NCI-H524 (cell line): ENCODE measurements at regions not wholly inside any gene's neighbourhood (a gene's known extent, or its start where the extent isn't known, plus 50 kb on each side); places are given as distances from the start of the nearest gene placed in this dataset.

Experiments
- DNase-seq, 2 experiments: peaks; one replicate each; lab custom pipeline; 2025; lab: John Stamatoyannopoulos, UW

GRCh38 chrX:39802354-39802753 lies 295.4 kb downstream of the BCOR start:
- no peak for DNase-seq

DNA sequence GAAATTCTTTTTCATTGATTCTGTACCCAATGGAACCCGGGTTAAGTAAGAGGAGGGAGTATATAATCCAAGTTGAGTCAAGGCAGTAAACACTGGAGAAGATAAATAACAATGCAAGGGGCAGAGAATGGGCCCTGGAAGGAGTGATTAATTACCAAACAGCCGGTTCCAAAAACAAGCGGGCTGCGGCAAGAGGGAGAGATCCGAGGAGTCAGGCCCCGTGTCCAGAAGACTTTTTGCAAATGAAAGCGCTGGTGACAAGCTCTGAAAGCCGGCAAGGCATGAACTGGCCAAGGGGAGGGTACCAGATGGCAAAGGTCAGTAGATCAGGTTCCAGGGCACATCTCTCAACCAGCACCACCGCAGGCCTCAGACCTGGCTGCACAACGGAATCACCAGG lies 294.9 kb downstream of the BCOR start:
- DNase-seq, result no peak

GRCh38 chrX:39805022-39805421 lies 292.7 kb downstream of the BCOR start:
- no peak for DNase-seq

- DNase-seq, result no peak
These were observed 291.9 kb downstream of the BCOR start for GRCh38 chrX:39805825-39806224.

DNA sequence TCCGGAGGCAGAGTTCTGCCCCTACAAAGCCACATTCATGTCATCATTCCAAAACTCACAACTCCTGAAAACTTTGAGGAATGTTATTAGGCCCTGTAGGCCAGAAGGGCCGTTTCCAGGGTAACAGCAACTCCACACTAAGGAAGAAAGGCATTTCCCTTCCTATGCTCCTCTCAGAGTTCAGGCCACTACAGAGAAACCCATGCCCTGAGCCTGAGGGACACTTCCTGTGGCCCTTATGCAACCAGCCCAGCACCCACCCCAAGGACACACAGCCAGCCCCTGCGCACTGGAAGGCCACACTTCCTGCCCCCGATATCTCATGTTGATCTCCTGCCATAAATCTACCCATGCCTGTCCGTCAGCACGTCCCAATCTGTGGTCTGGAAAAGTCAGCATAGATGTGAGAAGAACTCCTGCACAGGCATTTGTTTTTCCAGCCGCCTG lies 289.3 kb downstream of the BCOR start:
- no peak for DNase-seq

DNA sequence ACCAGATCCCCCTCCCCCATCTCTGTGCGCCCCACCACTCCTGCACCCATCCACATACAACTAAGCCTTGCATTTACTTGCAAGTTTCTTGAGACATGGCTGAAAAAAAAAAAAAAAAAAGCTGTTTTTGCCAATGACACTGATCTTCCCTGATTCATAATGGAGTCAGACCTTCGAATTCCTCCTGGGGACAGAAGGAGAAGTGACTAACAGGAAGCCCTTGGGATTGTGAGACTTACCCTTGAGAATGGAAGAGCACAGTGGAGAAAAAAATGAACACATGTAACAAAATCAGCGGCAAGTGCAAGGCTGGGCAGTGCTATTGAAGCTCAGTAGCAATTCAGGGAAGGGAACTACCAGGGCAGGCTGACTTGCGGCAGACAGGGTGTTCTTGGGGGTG lies 288.4 kb downstream of the BCOR start:
- no peak for DNase-seq

DNA sequence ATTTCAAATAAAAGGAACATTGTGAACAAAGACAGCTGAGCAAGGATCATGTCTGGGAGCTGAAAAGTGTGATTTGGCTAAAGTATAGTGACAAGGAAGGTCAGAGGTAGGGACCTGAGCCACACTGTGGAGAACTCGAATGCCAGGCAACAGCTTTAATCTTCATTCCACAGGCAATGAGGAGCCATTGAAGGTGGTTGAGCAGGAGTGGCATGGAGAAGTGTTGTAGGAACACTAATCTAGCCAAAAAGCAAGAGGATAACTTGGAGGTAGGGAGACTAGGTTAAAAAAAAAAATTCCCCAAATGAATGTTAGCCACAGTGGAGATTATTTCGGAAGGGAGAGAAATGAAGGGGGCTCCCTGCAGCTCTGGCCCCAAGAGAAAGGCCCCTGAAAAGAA lies 286.9 kb downstream of the BCOR start:
- no peak for DNase-seq

DNA sequence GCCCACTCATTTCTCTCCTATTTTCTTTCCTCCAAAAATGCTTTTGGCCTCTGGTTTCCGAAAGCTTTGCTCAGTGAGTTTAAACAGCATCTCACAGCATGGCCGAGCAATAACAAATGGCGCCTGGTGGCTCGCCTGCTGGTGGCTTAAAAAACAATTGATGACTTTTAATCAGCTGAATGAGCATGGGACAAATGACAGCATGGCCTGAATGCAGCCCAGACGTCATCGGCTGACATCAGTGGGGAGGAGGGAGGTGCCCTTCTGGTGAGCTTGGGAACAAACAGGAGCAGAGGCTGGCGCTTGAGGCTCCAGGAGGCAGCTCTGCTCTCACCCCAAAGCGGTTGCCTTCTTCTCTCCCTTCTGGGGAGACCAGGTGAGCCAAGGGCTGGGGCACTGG lies 286.4 kb downstream of the BCOR start:
- peak in 1 of 2 experiments; percentile 21 for DNase-seq

- peak; percentile 95 to 96 for DNase-seq
These were observed 284.0 kb downstream of the BCOR start for GRCh38 chrX:39813631-39814277.

DNA sequence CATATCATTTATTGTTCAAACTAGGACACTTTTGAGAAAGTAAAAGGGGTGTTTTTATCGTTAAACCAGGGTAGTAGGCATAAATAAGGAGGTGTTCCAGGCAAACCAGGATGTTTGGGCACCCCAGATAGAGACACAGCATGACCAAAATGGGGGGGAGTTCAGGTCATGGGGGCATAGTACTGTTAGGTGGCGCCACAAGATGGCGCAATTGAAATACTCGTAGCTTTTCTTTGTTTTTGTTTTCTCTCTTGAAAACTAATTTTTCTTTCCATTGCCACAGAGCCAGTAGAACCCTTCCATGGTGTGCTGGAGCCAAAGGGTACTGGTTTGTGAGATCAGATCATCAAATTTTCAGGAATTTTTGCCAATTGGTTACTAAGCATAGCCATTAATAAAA lies 283.4 kb downstream of the BCOR start:
- DNase-seq, result peak; percentile 46 to 61

GRCh38 chrX:39815631-39816030 lies 282.1 kb downstream of the BCOR start:
- DNase-seq, result peak; percentile 24 to 73

DNA sequence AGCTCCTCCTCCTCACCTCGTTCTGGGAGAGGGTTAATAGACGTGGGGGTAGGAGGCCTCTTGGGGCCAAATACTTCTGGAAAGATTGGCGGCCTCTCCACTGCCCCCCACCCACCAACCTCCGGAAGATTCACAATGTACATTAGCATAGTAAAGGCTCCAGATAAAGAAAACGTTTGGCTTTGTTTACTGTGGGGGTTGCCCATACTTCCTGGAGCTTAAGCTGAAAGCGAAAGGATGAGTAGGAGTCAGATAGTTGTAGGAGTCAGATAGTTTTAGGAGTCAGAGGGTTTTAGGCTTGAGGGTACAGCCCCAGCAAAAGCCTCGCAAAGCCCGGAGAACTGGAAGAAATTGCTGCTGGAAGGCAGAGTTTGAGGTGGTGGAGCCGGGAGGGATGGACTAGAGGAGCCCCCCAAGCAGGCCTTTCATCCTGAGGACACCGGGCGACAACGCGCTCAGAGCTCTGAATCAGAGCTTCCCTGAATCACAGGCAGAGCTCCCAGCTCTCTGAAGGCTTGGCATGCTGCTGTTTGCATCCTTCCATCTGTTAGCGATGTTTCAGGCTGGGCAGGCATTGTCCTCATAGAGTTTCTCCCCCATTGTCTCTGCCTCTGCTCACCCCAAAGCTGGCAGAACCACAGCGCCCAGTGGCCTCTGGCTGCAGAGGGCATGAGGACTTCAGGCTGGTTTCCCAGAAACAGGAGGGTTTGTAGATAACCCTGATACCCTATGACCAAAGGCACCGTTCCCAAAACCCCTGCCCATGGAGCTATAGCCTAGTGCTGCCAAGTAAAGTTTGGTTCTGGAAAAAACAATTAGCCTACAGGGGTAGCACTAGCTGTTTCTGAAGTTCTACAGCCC lies 280.7 kb downstream of the BCOR start:
- no peak for DNase-seq

GRCh38 chrX:39817754-39818470 lies 279.8 kb downstream of the BCOR start:
- DNase-seq, result no peak

DNA sequence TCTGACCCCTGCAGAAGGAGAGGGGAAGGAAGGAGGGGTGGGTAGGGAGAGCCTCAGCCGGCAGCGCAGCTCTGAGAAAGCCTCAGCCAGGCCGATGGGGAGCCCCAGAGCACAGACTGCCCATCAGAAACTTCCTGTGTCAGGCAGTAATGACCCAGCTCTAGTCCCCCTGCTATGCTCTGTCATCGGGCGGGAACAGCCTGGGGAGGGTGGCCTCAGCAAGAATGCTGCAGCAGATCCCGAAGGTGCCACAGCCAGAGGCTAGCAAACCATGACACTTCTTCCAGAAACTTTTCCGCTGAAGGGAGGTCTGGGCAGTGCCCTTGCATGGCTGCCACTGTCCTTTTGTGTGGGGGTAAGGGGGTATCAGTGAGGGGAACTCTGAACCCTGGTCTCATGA lies 279.0 kb downstream of the BCOR start:
- DNase-seq, result no peak

- peak; percentile 48 to 63 for DNase-seq
These were observed 277.6 kb downstream of the BCOR start for GRCh38 chrX:39819921-39820849.

DNA sequence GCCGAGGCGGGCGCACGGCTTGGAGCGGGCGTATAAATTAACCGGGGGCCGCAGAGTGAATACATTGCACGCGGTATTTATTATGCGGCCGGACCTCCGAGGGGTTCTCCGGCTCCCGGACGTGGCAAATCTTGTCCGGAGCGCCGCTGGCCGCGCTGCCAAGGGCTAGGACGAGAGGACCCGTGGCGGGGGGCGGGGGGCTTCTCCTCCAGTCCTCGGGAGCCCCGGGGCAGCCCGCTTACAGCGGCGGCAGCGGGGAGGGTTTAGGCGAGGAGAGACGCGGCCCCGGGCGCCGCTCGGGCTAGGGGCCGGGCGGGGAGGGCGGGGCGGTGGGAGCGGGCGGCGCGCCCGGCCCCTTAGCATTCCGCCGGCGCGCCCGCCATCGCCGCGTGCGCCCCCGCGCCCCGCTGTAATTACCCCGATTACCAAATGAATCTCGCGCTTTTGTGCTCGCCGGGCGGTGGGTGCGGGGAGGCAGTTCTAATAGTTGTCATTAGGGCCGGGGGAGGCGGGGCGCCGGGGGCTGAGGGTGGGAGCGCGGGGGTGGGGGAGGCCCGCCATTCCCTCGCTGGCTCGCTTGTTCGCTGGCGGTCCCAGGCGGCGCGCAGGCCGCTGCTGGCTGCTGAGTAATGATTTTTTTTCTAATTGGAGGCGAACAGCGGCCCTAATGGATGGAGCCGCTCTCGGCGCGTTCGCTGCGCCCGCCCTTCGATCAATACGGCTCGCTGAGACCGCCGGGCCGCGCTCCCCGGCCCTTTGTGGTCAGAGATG lies 276.6 kb downstream of the BCOR start:
- DNase-seq, result peak in 1 of 2 experiments; percentile 42

DNA sequence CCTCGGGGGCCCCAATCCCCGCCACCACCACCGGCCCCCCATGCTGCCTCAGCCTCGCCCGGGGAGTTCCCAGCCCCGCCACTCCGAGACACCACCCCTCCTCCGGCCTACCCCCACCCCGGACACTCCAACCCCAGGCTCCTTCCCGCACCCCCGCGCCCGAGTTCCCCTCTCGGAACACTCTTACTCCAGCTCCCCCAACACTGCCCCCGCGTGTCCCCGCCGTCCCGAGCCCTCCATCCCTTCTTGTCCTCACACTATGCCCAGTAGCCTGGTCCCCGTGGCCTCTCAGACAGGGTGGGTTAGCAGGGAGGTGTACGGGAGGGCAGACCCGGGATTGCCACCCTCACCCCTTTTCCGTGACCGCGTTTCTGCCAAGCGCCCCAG lies 276.1 kb downstream of the BCOR start:
- DNase-seq, result no peak

GRCh38 chrX:39822133-39822748 lies 275.5 kb downstream of the BCOR start:
- no peak for DNase-seq

- DNase-seq, result no peak
These were observed 274.3 kb downstream of the BCOR start for GRCh38 chrX:39823424-39823823.

DNA sequence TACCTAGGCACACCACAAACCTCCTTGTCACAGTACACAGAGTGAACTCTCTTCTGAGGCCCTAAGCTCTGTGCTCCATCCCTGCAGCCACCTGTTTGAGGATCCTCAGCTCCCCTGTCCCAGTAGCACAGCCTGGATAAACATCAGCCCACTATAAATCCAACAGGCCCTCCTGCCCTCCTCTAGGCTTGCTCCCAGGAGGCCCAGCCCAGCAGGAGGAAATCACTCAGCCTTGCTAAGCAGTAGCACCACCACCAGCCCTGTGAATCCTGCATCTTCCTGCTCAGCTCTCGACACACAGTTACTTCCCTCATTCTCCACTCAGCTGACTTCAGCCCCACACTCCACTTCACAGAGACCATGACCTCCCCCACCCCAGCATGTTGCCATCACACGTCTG lies 273.9 kb downstream of the BCOR start:
- DNase-seq, result peak in 1 of 2 experiments; percentile 36
